ENCODE measurements at regions not wholly inside any gene's neighbourhood (a gene's known extent, or its start where the extent isn't known, plus 50 kb on each side); places are given as distances from the start of the nearest gene placed in this dataset.

- TF ChIP-seq CTCF (conservative IDR thresholded peaks at IDR 0.05) (no peak), ZFX (IDR thresholded peaks at IDR 0.05) (no peak)
Measured at GRCh38 chr19:5213667-5214066, 126.9 kb downstream of the PTPRS start.

Measured in C4-2B (cell line).